ENCODE measurements at regions not wholly inside any gene's neighbourhood (a gene's known extent, or its start where the extent isn't known, plus 50 kb on each side); places are given as distances from the start of the nearest gene placed in this dataset.

- Histone ChIP-seq H3K4me1 (ENCODE audit: low read depth, poor library complexity, severe bottlenecking) (no peaks in the 10 kb centered on the region), H3K27ac (no peak overlapping the region), H2AFZ (ENCODE audit: low read depth) (no peak overlapping the region), H3K4me3 (IDR thresholded peaks at IDR 0.05; ENCODE audit: insufficient read depth, low read depth, low read length) (no peak overlapping the region), H3K27me3 (ENCODE audit: insufficient read depth, low read depth) (no peaks in the 10 kb centered on the region), H3K36me3 (ENCODE audit: insufficient read depth) (no peaks in the 10 kb centered on the region), H3K9ac (no peak overlapping the region), H3K4me2 (no peak overlapping the region), H4K20me1 (ENCODE audit: insufficient read depth) (no peaks in the 10 kb centered on the region), H3K79me2 (ENCODE audit: insufficient read depth, low read depth) (no peaks in the 10 kb centered on the region)
- TF ChIP-seq CTCF (conservative IDR thresholded peaks at IDR 0.05; ENCODE audit: low read depth, low read length), result no peak
Measured at GRCh38 chr10:111801841-111802240, 381.7 kb downstream of the GPAM start.

- H3K4me1 ChIP-seq (ENCODE audit: low read depth, poor library complexity, severe bottlenecking), result no peaks in the 10 kb centered on the region
- no peak overlapping the region for H3K4me3 ChIP-seq (IDR thresholded peaks at IDR 0.05; ENCODE audit: insufficient read depth, low read depth, low read length)
- TF ChIP-seq CTCF (conservative IDR thresholded peaks at IDR 0.05; ENCODE audit: low read depth, low read length), result no peak
- H3K9ac ChIP-seq, result no peak overlapping the region
- H2AFZ ChIP-seq (ENCODE audit: low read depth), result no peak overlapping the region
- H4K20me1 ChIP-seq (ENCODE audit: insufficient read depth), result no peaks in the 10 kb centered on the region
- H3K4me2 ChIP-seq, result no peak overlapping the region
- no peaks in the 10 kb centered on the region for H3K27me3 ChIP-seq (ENCODE audit: insufficient read depth, low read depth)
- no peaks in the 10 kb centered on the region for H3K79me2 ChIP-seq (ENCODE audit: insufficient read depth, low read depth)
- no peaks in the 10 kb centered on the region for H3K36me3 ChIP-seq (ENCODE audit: insufficient read depth)
- no peak overlapping the region for H3K27ac ChIP-seq
Measured at GRCh38 chr10:111804781-111805180, 378.8 kb downstream of the GPAM start.

- Histone ChIP-seq H3K27ac (no peak overlapping the region), H3K4me1 (ENCODE audit: low read depth, poor library complexity, severe bottlenecking) (no peaks in the 10 kb centered on the region), H3K27me3 (ENCODE audit: insufficient read depth, low read depth) (no peaks in the 10 kb centered on the region), H3K79me2 (ENCODE audit: insufficient read depth, low read depth) (no peaks in the 10 kb centered on the region), H3K9ac (no peak overlapping the region), H3K36me3 (ENCODE audit: insufficient read depth) (no peaks in the 10 kb centered on the region), H3K4me3 (IDR thresholded peaks at IDR 0.05; ENCODE audit: insufficient read depth, low read depth, low read length) (no peak overlapping the region), H4K20me1 (ENCODE audit: insufficient read depth) (no peaks in the 10 kb centered on the region), H2AFZ (ENCODE audit: low read depth) (no peak overlapping the region), H3K4me2 (no peak overlapping the region)
- no peak for TF ChIP-seq CTCF (conservative IDR thresholded peaks at IDR 0.05; ENCODE audit: low read depth, low read length)
Measured at GRCh38 chr10:111811517-111811916, 372.0 kb downstream of the GPAM start.

GRCh38 chr10:111820471-111820870, 363.1 kb downstream of the GPAM start:
- Histone ChIP-seq H3K27ac (no peak overlapping the region), H2AFZ (ENCODE audit: low read depth) (no peak overlapping the region), H3K9ac (no peak overlapping the region), H3K4me1 (ENCODE audit: low read depth, poor library complexity, severe bottlenecking) (no peaks in the 10 kb centered on the region), H3K36me3 (ENCODE audit: insufficient read depth) (no peaks in the 10 kb centered on the region), H3K4me2 (no peak overlapping the region), H3K27me3 (ENCODE audit: insufficient read depth, low read depth) (no peaks in the 10 kb centered on the region), H3K4me3 (IDR thresholded peaks at IDR 0.05; ENCODE audit: insufficient read depth, low read depth, low read length) (no peak overlapping the region), H4K20me1 (ENCODE audit: insufficient read depth) (no peaks in the 10 kb centered on the region), H3K79me2 (ENCODE audit: insufficient read depth, low read depth) (no peaks in the 10 kb centered on the region)
- no peak for TF ChIP-seq CTCF (conservative IDR thresholded peaks at IDR 0.05; ENCODE audit: low read depth, low read length)

- Histone ChIP-seq H3K4me3 (IDR thresholded peaks at IDR 0.05; ENCODE audit: insufficient read depth, low read depth, low read length) (no peak overlapping the region), H3K79me2 (ENCODE audit: insufficient read depth, low read depth) (no peaks in the 10 kb centered on the region), H3K9ac (no peak overlapping the region), H4K20me1 (ENCODE audit: insufficient read depth) (no peaks in the 10 kb centered on the region), H3K27me3 (ENCODE audit: insufficient read depth, low read depth) (no peaks in the 10 kb centered on the region), H3K36me3 (ENCODE audit: insufficient read depth) (no peaks in the 10 kb centered on the region), H3K27ac (no peak overlapping the region), H3K4me2 (no peak overlapping the region), H2AFZ (ENCODE audit: low read depth) (no peak overlapping the region), H3K4me1 (ENCODE audit: low read depth, poor library complexity, severe bottlenecking) (no peaks in the 10 kb centered on the region)
- no peak for TF ChIP-seq CTCF (conservative IDR thresholded peaks at IDR 0.05; ENCODE audit: low read depth, low read length)
Measured at GRCh38 chr10:111821871-111822270, 361.7 kb downstream of the GPAM start.

Data from KMS-11 (cell line).